H9 (cell line): ENCODE measurements at regions not wholly inside any gene's neighbourhood (a gene's known extent, or its start where the extent isn't known, plus 50 kb on each side); places are given as distances from the start of the nearest gene placed in this dataset.

Source experiments
- DNase-seq: peaks from one replicate; pipeline ENCODE4 v3.0.0-alpha.2; 2017
- H2AFZ ChIP-seq: one replicate; pipeline ENCODE4 v1.6.1; 2013; ENCODE audit warnings: mild to moderate bottlenecking, low read length, control low read depth, moderate library complexity
- H2AK5ac ChIP-seq: 2 replicates; pipeline ENCODE4 v1.6.1; 2013; ENCODE audit warnings: low read length, control low read depth, mixed read lengths; ENCODE audit not compliant: insufficient read length
- H2BK120ac ChIP-seq: one replicate; pipeline ENCODE4 v1.6.1; 2013; ENCODE audit warnings: low read depth, mild to moderate bottlenecking, low read length, control low read depth, inconsistent platforms; ENCODE audit not compliant: poor library complexity, severe bottlenecking
- H2BK12ac ChIP-seq: 2 replicates; pipeline ENCODE4 v1.6.1; 2013; ENCODE audit warnings: low read length, control low read depth, mixed read lengths, low read depth; ENCODE audit not compliant: insufficient read length
- H2BK15ac ChIP-seq: 2 replicates; pipeline ENCODE4 v1.6.1; 2013; ENCODE audit warnings: low read depth, low read length, control low read depth
- H2BK20ac ChIP-seq: one replicate; pipeline ENCODE4 v1.6.1; 2013; ENCODE audit warnings: low read depth, mild to moderate bottlenecking, low read length, control low read depth, inconsistent platforms; ENCODE audit not compliant: poor library complexity, severe bottlenecking
- H2BK5ac ChIP-seq: 2 replicates; pipeline ENCODE4 v1.6.1; 2013; ENCODE audit warnings: low read length, control low read depth, mixed read lengths; ENCODE audit not compliant: insufficient read length
- H3K14ac ChIP-seq: 2 replicates; pipeline ENCODE4 v1.6.1; 2013; ENCODE audit warnings: low read length, control low read depth; ENCODE audit not compliant: insufficient read depth
- H3K18ac ChIP-seq: 2 replicates; pipeline ENCODE4 v1.6.1; 2013; ENCODE audit warnings: low read depth, mild to moderate bottlenecking, mixed read lengths, low read length, control low read depth; ENCODE audit not compliant: insufficient read length
- H3K23ac ChIP-seq: 2 replicates; pipeline ENCODE4 v1.6.1; 2013; ENCODE audit warnings: low read length, control low read depth, mixed read lengths, low read depth; ENCODE audit not compliant: insufficient read length
- H3K23me2 ChIP-seq: 2 replicates; pipeline ENCODE4 v1.6.1; 2013; ENCODE audit warnings: low read depth, mild to moderate bottlenecking, mixed read lengths, low read length, control low read depth; ENCODE audit not compliant: insufficient read length, poor library complexity, severe bottlenecking
- H3K27ac ChIP-seq: 2 replicates; pipeline ENCODE4 v1.5.1; 2013; ENCODE audit warnings: low read length, control low read depth, mixed read lengths, low read depth; ENCODE audit not compliant: insufficient read length
- H3K27me3 ChIP-seq: 2 replicates; pipeline ENCODE4 v1.6.1; 2013; ENCODE audit warnings: low read length, control low read depth, inconsistent platforms; ENCODE audit not compliant: insufficient read depth
- H3K4ac ChIP-seq: 2 replicates; pipeline ENCODE4 v1.6.1; 2013; ENCODE audit warnings: low read depth, mild to moderate bottlenecking, control low read depth, inconsistent platforms, low read length, moderate library complexity
- H3K4me1 ChIP-seq: 2 replicates; pipeline ENCODE4 v1.6.1; 2013; ENCODE audit warnings: low read length, control low read depth, inconsistent platforms; ENCODE audit not compliant: insufficient read depth
- H3K4me2 ChIP-seq: 2 replicates; pipeline ENCODE4 v1.6.1; 2013; ENCODE audit warnings: low read length, control low read depth, mixed read lengths; ENCODE audit not compliant: insufficient read length, insufficient read depth
- H3K56ac ChIP-seq: 2 replicates; pipeline ENCODE4 v1.6.1; 2013; ENCODE audit warnings: low read depth, mild to moderate bottlenecking, mixed read lengths, low read length, control low read depth; ENCODE audit not compliant: insufficient read length
- H3K79me1 ChIP-seq: 2 replicates; pipeline ENCODE4 v1.6.1; 2013; ENCODE audit warnings: low read depth, mild to moderate bottlenecking, moderate library complexity, low read length, control low read depth, inconsistent platforms; ENCODE audit not compliant: insufficient read depth, poor library complexity, severe bottlenecking
- H3K79me2 ChIP-seq: 2 replicates; pipeline ENCODE4 v1.6.1; 2013; ENCODE audit warnings: low read length, control low read depth, inconsistent platforms; ENCODE audit not compliant: insufficient read depth
- H3K9ac ChIP-seq: 2 replicates; pipeline ENCODE4 v1.6.1; 2013; ENCODE audit warnings: low read length, control low read depth, mixed read lengths; ENCODE audit not compliant: insufficient read length; ENCODE audit errors: extremely low read depth
- H3K9me3 ChIP-seq: one replicate; pipeline ENCODE4 v1.6.1; 2013; ENCODE audit warnings: low read depth, low read length, inconsistent platforms; ENCODE audit not compliant: control insufficient read depth
- H3T11ph ChIP-seq: one replicate; pipeline ENCODE4 v1.6.1; 2013; ENCODE audit warnings: mild to moderate bottlenecking, low read length, control low read depth, inconsistent platforms
- H4K20me1 ChIP-seq: one replicate; pipeline ENCODE4 v1.6.1; 2013; ENCODE audit not compliant: control insufficient read depth, insufficient read length, insufficient read depth
- H4K5ac ChIP-seq: 2 replicates; pipeline ENCODE4 v1.6.1; 2013; ENCODE audit warnings: low read depth, mild to moderate bottlenecking, mixed read lengths, low read length, control low read depth; ENCODE audit not compliant: insufficient read length
- H4K8ac ChIP-seq: replicated peaks from 2 replicates; pipeline ENCODE4 v1.6.1; 2013; ENCODE audit warnings: low read length, control low read depth, mixed read lengths, low read depth; ENCODE audit not compliant: insufficient read length
- H4K91ac ChIP-seq: 2 replicates; pipeline ENCODE4 v1.6.1; 2013; ENCODE audit warnings: low read depth, mild to moderate bottlenecking, moderate library complexity, mixed read lengths, low read length, control low read depth; ENCODE audit not compliant: insufficient read length
- H3K27ac Mint-ChIP-seq, 3 experiments: 2 replicates in 2 of 3; 3 replicates in 1 of 3; pipeline ENCODE4 v1.8.0; 2020 to 2021; ENCODE audit warnings: mixed read lengths in 3 of 3, mild to moderate bottlenecking in 1 of 3, moderate library complexity in 1 of 3
- H3K27me3 Mint-ChIP-seq: 2 replicates; pipeline ENCODE4 v1.8.0; 2021; ENCODE audit warnings: low read depth, mild to moderate bottlenecking, moderate library complexity, mixed read lengths
- H3K36me3 Mint-ChIP-seq, 3 experiments: 2 replicates in 2 of 3; 3 replicates in 1 of 3; pipeline ENCODE4 v1.8.0; 2020 to 2021; ENCODE audit warnings: low read depth in 3 of 3, mixed read lengths in 3 of 3; ENCODE audit not compliant: insufficient read depth in 1 of 3
- H3K4me1 Mint-ChIP-seq, 2 experiments: 2 replicates each; pipeline ENCODE4 v1.8.0; 2020; ENCODE audit warnings: mixed read lengths in 2 of 2
- H3K4me3 Mint-ChIP-seq, 2 experiments: 2 replicates in 1 of 2; 3 replicates in 1 of 2; pipeline ENCODE4 v1.8.0; 2020 to 2021; ENCODE audit warnings: mild to moderate bottlenecking in 2 of 2, mixed read lengths in 2 of 2, moderate library complexity in 1 of 2
- H3K9me3 Mint-ChIP-seq, 2 experiments: 2 replicates in 1 of 2; 3 replicates in 1 of 2; pipeline ENCODE4 v1.8.0; 2020; ENCODE audit warnings: mild to moderate bottlenecking in 2 of 2, mixed read lengths in 2 of 2, moderate library complexity in 1 of 2
- CTCF ChIP-seq: fragments of 200-600 bp; sonication (generic); conservative IDR thresholded peaks from 3 replicates; pipeline ENCODE4 v1.8.0; 2021; ENCODE audit warnings: antibody characterized with exemption, mild to moderate bottlenecking
- WGBS: extraction: QIAGEN DNeasy Blood & Tissue Kit; methylation state at CpG from one replicate; pipeline ENCODE4 v1.1.7; 2013; ENCODE audit warnings: missing lambda C conversion rate, low lambda C conversion rate, mixed read lengths; ENCODE audit not compliant: insufficient read length; ENCODE audit errors: extremely low coverage; 5-methylcytosine and 5-hydroxymethylcytosine counted together

GRCh38 chr17:70390049-70390448 is 220.7 kb downstream of the KCNJ2 start:
- no peaks in the 10 kb centered on the region for H3K4me1 Mint-ChIP-seq
- Histone ChIP-seq H2BK15ac (no peak overlapping the region), H3K9ac (no peak overlapping the region), H3K18ac (no peak overlapping the region), H4K8ac (no peak overlapping the region), H3K4me1 (no peaks in the 10 kb centered on the region), H3K4me2 (no peak overlapping the region), H3K79me2 (no peaks in the 10 kb centered on the region), H4K91ac (no peak overlapping the region), H2AK5ac (no peak overlapping the region), H3K9me3 (no peaks in the 10 kb centered on the region), H3K4ac (no peak overlapping the region), H3K79me1 (no peaks in the 10 kb centered on the region), H4K20me1 (no peaks in the 10 kb centered on the region), H3K14ac (no peak overlapping the region), H3K27ac (no peak overlapping the region), H2AFZ (no peak overlapping the region), H3K56ac (no peak overlapping the region), H2BK20ac (no peak overlapping the region), H2BK12ac (no peak overlapping the region), H2BK120ac (no peak overlapping the region), H4K5ac (no peak overlapping the region), H3T11ph (no peak overlapping the region), H3K23ac (no peak overlapping the region), H3K23me2 (no peaks in the 10 kb centered on the region), H2BK5ac (no peak overlapping the region), H3K27me3 (no peaks in the 10 kb centered on the region)
- WGBS: no CpG with 5 or more reads among the region's 4 CpGs
- H3K9me3 Mint-ChIP-seq: no peaks in the 10 kb centered on the region
- no peaks in the 10 kb centered on the region for H3K36me3 Mint-ChIP-seq
- no peak overlapping the region for H3K4me3 Mint-ChIP-seq
- DNase-seq: no peak
- no peak overlapping the region for H3K27ac Mint-ChIP-seq
- H3K27me3 Mint-ChIP-seq: no peaks in the 10 kb centered on the region
- no peak for TF ChIP-seq CTCF
